ENCODE measurements at regions not wholly inside any gene's neighbourhood (a gene's known extent, or its start where the extent isn't known, plus 50 kb on each side); places are given as distances from the start of the nearest gene placed in this dataset.
A peak's percentile ranks its signal among the peaks of the same experiment; 100 is the strongest.
"Not testable (repeated sequence)": the region's sequence is repeated elsewhere in the genome, so short reads cannot be mapped to it uniquely, and the experiment has no call there.

DNA sequence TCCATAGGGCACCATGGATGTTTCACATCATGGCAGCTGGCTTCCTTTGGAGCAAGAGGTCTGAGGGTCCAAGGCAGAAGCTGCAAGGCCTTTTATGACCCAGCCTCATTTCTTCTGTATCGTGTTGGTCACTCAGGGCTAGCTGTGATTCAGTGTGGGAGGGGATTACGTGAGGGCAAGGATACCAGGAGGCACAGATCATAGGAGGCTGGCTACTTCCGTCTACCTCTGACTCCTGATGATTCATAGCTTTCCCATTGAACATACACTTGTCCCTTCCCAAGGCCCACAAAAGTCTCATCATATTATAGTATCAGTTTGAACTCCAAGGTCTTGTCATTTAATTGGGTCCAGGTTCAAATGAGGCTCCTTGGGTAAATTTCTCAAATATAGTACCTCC, 135.3 kb upstream of the ZBED5 start:
- DNase-seq (ENCODE audit: extremely low read depth in 1 of 11, low read depth in 9 of 11, low spot score in 4 of 11) = no peak

DNA sequence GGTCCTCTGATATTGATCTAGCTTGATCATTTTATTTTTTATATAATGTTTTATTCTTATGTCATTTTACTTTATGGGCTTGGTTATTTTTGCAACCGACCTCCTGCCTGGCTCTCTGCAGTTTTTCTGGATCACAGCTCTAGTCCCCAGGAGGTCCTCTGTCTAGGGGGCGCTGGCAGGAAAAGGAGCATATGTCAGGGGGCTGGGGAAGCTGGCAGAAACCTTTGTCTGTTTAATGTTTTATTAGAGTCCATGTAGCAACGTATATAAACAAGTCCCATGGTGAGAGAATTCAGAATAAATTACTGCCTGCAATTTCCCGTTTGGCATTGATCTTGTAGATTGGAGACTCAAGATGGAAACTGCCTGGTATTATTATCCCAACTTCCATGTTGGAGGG, 133.5 kb upstream of the ZBED5 start:
- no peak for DNase-seq (ENCODE audit: extremely low read depth in 1 of 11, low read depth in 9 of 11, low spot score in 4 of 11)

DNA sequence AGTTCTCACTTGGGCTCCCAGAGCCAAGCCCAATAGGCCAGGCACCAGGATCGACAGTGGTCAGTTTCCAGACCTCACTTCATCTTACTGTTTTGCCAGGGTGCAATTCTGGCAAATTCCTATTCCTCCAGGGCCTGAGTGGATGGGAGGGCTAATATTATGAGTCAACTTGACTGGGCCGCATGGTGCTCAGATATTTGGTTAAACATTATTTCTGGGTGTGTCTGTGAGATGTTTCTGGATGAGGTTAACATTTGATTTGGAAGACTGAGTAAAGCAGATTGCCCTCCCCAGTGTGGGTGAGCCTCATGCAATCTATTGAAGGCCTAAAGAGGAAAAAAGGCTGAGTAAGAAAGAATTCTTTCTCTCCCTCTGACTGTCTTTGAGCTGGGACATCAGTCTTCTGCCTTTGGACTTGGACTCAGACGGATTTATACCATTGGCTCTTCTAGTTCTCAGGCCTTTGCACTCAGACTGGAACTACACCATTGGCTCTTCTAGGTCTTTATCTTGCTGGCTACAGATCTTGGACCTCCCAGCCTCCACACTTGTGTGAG, 132.9 kb upstream of the ZBED5 start:
- DNase-seq (ENCODE audit: extremely low read depth in 1 of 11, low read depth in 9 of 11, low spot score in 4 of 11) = no peak

DNA sequence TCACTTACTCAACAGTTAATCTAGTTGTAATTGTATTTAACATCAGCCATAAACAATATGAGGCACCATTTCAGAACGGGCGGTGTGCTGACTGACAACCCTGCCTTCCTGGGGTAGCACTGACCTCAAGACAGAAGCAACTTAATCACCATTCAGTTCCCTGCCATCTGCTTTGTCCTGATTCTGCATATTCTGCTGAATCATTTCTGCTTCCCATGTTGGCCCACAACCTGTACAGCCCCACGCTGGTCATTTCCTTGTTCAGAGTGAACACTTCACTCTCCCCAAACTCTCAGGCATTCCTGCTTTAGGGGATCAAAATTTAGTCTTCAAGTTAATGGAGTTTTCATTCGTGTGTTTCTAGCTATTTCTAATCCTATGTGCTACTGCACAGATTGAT, 132.3 kb upstream of the ZBED5 start:
- no peak for DNase-seq (ENCODE audit: extremely low read depth in 1 of 11, low read depth in 9 of 11, low spot score in 4 of 11)

DNA sequence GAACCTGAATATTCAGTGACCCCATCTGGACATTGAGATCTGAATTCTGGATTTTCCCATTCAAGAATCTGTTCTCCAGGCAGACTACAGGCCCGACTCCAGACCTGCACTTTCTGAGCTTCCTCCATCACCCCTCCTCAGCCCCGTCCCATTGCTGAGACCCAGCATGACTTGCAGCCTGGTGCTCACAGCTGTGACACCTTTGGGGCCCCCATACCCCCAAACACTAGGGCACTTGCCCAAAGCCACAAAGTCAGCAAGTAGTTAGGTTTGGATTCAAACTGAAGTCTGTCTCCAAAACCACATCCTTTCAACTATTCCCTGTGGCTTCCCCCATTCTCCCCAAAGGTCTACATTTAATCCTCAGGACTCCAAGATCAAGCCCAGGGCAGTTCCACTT, 128.2 kb upstream of the ZBED5 start:
- no peak for DNase-seq (ENCODE audit: extremely low read depth in 1 of 11, low read depth in 9 of 11, low spot score in 4 of 11)

DNA sequence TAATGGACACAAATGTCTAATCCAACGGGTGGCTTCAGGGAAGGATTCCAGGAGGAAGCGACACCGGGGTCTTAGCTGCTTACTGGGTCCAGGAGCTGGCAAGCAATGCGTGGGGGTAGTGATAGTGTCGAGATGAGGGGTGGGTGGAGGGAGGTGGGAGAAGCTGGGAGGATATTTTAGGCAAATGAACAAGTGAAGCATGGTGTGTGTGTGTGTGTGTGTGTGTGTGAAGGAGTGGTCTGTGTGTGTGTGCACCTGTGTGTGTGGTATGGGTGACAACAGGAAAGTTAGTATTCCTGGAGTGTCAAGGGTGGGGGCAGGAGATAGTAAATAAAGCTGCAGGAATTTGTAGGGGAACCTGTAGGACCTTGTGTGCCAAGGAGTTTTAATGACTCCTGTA, 126.9 kb upstream of the ZBED5 start:
- no peak for DNase-seq (ENCODE audit: extremely low read depth in 1 of 11, low read depth in 9 of 11, low spot score in 4 of 11)

DNA sequence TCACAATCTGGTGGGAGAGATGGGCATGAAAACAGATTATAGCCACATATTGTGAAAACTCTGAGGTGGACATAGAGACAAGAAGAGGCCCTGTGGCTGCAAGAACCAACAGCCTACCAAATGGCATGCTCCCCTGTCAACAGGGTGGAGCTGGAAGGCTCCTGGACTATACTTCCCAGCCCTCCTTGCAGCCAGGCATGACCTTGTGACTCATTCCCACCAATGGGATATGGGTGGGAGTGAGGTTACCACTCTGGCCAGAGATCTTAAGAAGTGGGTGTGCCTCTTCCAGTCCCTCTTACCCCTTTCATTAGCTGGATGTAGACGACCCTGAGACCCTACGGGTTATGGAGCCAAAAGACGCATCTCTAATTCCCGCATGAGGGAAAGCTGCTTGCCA, 126.4 kb upstream of the ZBED5 start:
- DNase-seq (ENCODE audit: extremely low read depth in 1 of 11, low read depth in 9 of 11, low spot score in 4 of 11) = no peak

DNA sequence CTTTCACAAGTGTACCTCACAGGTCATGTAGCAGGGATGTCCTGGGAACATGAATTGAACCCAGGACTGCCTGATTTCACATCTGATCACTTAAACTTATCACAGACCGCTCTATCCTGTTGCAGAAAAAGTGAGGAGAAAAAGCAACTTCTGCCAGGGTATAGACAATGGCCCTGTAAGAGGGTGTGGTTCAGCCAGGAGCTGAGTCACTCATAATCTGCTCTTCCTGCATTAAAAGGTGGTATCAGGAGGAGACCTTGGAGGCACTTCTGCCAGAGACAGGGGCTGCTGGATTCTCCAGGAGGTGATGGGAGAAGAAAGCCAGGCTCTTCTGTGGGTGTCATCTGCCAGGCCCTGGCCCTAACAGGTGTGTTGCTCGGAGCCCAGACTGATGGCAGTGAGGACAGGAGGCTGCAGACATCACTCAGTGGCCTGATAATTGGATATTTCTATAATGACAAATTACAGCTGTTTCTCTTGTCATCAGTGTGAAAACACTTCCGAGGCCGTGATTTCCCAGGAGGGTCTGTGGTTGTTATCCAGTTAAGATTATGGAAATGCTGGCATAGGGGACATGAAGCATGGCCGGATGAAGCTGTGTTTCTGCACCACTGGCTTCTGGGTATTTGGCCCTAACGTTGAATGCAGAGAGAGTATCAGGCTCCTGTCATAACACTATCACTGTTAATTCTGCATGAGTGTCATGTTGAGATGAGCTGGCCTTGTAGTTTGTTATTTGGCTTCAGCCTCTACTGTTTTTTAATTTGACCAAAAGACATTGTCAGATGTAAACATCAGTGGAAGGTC, 125.1 kb upstream of the ZBED5 start:
- DNase-seq (ENCODE audit: extremely low read depth in 1 of 11, low read depth in 9 of 11, low spot score in 4 of 11) = peak in 3 of 11 donors; percentile 11 to 38 (median 33)

DNA sequence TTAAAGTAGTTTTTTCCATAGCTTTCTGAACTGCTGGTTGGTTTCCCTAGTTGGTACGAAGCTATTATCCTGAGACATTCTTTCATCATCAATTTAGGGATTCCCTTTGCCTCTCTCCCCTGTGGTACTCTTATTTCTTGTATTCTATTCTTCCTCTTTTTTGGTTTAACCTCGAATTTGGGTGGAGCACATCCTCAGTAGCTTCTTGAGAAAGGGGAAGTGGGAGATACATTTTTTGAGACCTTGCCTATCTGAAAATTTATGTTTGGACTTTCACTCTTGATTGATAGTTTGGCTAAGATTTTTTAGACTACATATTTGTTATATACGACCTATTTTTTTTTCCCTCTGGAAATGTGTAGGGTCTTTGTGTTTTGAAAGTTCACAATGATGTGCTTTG, 121.7 kb upstream of the ZBED5 start:
- no peak for DNase-seq (ENCODE audit: extremely low read depth in 1 of 11, low read depth in 9 of 11, low spot score in 4 of 11)

DNA sequence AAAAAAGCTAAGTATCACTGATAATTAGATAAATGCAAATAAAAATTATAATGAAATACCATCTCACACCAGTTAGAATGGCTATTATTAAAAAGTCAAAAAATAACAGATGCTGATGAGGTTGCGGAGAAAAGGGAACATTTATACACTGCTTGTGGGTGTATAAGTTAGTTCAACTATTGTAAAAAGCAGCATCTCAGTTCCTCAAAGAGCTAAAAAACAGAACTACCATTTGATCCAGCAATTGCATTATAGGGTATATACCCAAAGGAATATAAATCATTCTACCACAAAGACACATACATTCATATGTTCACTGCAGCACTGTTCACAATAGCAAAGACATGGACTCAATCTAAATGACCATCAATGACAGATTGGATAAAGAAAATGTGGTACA, 120.3 kb upstream of the ZBED5 start:
- no peak for DNase-seq (ENCODE audit: extremely low read depth in 1 of 11, low read depth in 9 of 11, low spot score in 4 of 11)

DNA sequence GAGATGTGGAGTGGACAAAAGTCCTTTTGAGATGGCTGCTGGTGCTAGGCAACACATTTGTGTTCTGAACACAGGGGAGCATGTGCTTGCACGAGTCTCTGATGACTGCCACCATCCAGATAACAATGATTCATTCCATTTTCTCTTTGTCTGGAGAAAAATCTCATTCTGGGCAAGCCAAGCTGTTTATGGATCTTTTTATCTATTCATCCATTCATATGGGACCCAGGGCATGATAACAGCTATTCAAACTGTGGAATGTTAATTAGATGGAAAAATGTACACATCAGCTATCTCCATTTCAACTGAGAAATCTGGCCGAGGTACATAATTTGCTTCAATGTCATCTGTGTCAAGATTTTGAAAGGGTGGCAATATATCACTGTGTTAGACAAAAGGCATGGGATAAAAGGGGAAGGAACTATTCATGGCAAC, 117.5 kb upstream of the ZBED5 start:
- DNase-seq (ENCODE audit: extremely low read depth in 1 of 11, low read depth in 9 of 11, low spot score in 4 of 11) = no peak

DNA sequence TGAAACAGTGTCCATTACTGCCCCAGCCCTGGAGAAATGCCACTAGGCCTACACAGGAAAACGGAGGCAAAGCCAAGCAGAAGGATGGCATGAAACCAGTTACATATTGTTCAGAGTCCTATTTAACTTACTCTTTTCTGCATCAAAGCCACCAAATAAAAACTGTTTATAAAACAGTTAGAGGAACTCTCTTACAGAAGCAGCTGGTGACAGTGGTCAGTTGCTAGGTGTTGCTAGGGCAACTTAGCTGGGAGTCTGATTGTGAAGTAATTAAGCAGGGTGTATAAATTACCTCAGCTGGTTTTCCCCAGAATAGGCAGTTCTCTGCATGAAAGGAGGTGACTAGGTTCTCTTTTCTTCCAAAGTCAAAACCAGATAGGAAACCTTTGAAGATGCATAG, 115.6 kb upstream of the ZBED5 start:
- DNase-seq (ENCODE audit: extremely low read depth in 1 of 11, low read depth in 9 of 11, low spot score in 4 of 11) = peak in 9 of 11 donors; percentile 8 to 56 (median 24)

DNA sequence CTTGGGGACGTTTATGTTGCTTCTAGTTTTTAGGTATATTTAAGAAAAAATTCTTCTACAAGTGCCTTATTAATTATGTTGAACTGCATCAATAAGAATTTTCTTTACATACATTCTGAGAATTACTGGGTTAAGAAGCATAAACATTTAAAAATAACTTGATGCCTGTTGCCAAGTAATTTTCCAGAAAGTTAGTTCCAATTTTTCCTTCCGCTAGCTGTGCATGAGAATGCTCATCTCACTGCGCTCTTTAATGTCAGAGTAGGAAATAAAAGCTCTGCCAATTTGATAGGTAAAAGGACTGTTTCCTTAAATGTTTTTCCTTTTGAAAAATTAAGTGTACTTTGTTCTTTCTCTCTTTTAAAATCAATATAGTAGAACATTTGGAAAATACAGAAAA, 113.1 kb upstream of the ZBED5 start:
- DNase-seq (ENCODE audit: extremely low read depth in 1 of 11, low read depth in 9 of 11, low spot score in 4 of 11) = no peak

DNA sequence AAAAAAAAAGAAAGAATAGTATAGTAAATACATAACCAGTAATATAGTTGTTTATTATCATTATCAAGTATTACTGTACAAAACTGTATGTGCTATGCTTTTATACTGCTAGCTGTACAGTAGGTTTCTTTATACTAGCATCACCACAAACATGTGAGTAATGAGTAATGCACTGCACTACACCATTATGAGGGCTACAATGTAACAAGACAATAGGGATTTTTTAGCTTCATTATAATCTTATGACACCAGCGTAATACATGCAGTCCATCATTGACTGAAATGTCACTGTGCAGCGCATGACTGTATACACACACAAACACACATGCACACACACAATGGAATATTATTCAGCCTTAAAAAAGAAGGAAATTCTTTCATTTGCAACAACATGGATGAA, 111.5 kb upstream of the ZBED5 start:
- DNase-seq (ENCODE audit: extremely low read depth in 1 of 11, low read depth in 9 of 11, low spot score in 4 of 11) = no peak

DNA sequence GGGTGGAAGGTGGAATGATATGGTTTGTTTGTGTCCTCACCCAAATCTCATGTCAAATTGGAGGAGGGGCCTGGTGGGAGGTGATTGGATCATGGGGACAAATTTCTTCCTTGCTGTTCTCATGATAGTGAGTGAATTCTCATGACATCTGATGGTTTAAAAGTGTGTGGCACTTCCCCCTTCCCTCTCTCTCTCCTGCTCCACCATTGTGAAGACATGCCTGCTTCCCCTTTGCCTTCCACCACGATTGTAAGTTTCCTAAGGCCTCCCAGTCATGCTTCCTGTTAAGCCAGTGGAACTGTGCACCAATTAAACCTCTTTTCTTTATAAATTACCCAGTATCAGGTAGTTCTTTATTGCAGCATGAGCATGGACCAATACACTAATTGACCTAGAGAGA, 99.0 kb upstream of the ZBED5 start:
- DNase-seq (ENCODE audit: extremely low read depth in 1 of 11, low read depth in 9 of 11, low spot score in 4 of 11) = not testable (repeated sequence)

DNA sequence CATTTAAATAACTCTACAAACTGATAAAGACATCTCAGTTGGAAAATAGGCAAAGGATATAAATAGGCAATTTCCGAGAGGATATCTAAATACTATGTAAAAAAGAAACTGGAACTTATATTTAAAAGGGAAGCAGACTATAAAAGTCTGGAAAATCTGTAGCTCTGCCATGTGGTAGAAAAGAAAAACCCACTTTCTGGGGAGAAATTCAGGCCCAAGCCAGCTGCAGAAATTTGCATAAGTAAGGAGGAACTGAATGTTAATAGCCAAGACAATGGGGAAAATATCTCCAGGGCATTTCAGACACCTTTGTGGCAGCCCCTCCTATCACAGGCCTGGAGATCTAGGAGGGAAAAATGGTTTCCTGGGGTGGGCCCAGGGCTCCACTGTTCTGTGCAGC, 97.8 kb upstream of the ZBED5 start:
- no peak for DNase-seq (ENCODE audit: extremely low read depth in 1 of 11, low read depth in 9 of 11, low spot score in 4 of 11)

DNA sequence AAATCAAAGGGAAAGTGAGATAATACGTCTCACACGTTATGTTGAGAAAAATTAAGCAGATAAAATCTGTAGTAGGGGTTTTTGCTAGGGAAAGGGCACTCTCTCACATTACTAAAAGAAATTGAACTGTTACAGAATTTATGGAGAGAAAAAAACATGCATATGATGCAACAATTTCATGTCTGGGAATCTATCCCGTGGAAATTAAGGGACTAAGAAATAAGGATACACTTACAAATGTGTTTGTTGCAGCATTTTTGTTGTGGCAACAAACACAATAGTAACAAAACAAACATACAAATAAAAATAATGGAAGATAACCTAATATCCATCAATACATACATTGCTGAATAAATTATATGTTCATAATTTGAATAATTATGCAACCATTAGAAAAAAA, 96.3 kb upstream of the ZBED5 start:
- no peak for DNase-seq (ENCODE audit: extremely low read depth in 1 of 11, low read depth in 9 of 11, low spot score in 4 of 11)

DNA sequence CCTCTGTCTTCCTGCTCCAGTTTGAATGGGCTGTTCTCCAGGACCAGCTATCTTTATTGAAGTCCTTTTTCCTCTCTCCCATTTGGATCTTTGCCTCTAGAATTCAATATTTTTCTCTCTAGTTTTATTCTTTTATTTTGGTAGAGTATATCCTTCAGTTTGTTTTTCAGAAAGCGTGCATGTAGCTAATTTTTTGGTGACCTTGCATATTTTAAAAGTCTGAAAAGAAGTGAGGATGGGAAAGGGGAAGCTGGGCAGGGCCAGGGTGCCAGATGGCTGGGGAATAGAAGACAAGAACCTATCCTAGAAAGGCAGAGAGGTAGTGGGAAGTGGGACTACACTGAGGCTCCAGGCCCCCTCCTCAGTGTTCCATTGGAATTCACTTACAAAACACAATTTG, 95.0 kb upstream of the ZBED5 start:
- DNase-seq (ENCODE audit: extremely low read depth in 1 of 11, low read depth in 9 of 11, low spot score in 4 of 11) = no peak

DNA sequence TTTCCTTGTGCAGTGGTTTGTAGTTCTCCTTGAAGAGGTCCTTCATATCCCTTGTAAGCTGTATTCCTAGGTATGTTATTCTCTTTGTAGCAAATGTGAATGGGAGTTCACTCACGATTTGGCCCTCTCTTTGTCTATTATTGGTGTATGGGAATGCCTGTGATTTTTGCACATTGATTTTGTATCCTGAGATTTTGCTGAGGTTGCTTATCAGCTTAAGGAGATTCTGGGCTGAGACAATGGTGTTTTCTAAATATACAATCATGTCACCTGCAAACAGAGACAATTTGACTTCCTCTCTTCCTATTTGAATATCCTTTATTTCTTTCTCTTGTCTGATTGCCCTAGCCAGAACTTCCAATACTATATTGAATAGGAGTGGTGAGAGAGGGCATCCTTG, 90.1 kb upstream of the ZBED5 start:
- not testable (repeated sequence) for DNase-seq (ENCODE audit: extremely low read depth in 1 of 11, low read depth in 9 of 11, low spot score in 4 of 11)

DNA sequence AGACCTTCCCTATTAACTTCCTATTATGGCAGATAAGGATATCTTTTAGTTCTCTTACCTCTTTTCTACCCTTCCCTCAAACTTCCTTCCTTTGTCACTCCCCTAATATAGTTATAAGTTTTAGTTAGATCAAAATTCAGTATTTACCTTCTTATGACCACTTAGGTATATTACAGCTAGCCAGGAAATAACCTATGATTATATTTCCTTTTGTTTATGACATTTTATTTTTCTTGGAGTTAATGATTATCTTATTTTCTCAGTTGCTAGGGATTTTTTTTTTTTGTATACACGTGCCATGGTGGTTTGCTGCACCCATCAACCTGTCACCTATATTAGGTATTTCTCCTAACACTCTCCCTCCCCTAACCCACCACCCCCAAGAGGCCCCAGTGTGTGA, 88.2 kb upstream of the ZBED5 start:
- no peak for DNase-seq (ENCODE audit: extremely low read depth in 1 of 11, low read depth in 9 of 11, low spot score in 4 of 11)

DNA sequence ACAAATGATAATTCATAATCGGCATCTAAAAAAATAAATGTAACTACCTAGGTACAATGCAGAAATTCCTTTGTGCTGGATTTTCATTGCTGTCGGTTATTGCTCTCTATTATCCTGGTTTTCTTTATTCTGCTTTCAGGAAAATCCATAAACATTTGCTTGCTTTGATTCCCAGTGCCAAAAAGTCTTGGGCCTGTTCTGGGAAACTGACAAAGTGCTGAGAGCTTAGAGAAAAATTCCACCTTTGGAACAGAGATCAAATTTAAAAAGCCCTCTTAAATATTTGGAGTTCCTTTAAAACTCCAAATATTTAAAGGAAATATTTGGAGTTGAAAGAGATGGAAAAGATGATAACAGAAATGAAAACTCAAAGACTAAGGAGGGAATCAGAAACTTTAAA, 87.3 kb upstream of the ZBED5 start:
- no peak for DNase-seq (ENCODE audit: extremely low read depth in 1 of 11, low read depth in 9 of 11, low spot score in 4 of 11)
